ENCODE measurements at regions not wholly inside any gene's neighbourhood (a gene's known extent, or its start where the extent isn't known, plus 50 kb on each side); places are given as distances from the start of the nearest gene placed in this dataset.

DNA sequence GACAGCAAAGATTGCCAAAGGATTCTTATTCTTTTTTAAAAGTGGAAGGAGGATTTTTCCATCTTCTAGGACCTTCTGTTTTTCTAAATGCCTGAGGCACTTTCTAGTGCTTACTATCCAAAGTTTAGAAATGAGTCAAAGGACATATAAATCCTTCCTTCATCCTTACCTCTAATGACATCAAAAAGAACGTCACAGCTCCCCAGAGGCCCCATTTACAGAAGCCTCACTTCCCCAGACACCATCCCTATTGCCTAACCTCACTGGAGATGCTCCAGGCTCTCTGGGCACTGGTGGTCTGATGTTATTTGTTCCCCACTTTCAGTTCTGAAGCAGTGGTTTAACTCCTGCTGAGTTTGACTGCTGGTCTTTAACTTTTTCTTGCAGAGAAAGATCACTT is 504.3 kb downstream of the AGTPBP1 start:
- Histone ChIP-seq H3K27ac (replicated peaks) (no peak overlapping the region), H3K27me3 (ENCODE audit: insufficient read depth, poor library complexity, severe bottlenecking) (peaks cover 2% of the 10 kb centered on the region), H3K4me3 (replicated peaks; ENCODE audit: insufficient read depth, low read length) (no peak overlapping the region)
- DNase-seq (ENCODE audit: low read depth in 1 of 2, low spot score in 1 of 2): no peak
- TF ChIP-seq, protein P1, sequence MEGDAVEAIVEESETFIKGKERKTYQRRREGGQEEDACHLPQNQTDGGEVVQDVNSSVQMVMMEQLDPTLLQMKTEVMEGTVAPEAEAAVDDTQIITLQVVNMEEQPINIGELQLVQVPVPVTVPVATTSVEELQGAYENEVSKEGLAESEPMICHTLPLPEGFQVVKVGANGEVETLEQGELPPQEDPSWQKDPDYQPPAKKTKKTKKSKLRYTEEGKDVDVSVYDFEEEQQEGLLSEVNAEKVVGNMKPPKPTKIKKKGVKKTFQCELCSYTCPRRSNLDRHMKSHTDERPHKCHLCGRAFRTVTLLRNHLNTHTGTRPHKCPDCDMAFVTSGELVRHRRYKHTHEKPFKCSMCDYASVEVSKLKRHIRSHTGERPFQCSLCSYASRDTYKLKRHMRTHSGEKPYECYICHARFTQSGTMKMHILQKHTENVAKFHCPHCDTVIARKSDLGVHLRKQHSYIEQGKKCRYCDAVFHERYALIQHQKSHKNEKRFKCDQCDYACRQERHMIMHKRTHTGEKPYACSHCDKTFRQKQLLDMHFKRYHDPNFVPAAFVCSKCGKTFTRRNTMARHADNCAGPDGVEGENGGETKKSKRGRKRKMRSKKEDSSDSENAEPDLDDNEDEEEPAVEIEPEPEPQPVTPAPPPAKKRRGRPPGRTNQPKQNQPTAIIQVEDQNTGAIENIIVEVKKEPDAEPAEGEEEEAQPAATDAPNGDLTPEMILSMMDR (IDR thresholded peaks at IDR 0.05; ENCODE audit: insufficient read depth, low read length): no peak
- TF ChIP-seq POLR2AphosphoS5 (IDR thresholded peaks at IDR 0.05; ENCODE audit: low read depth) (no peak), SPI1 (IDR thresholded peaks at IDR 0.05; ENCODE audit: borderline replicate concordance, low read depth) (no peak), GABPA (IDR thresholded peaks at IDR 0.05; ENCODE audit: low read depth) (no peak)
- TF ChIP-seq, protein P2, sequence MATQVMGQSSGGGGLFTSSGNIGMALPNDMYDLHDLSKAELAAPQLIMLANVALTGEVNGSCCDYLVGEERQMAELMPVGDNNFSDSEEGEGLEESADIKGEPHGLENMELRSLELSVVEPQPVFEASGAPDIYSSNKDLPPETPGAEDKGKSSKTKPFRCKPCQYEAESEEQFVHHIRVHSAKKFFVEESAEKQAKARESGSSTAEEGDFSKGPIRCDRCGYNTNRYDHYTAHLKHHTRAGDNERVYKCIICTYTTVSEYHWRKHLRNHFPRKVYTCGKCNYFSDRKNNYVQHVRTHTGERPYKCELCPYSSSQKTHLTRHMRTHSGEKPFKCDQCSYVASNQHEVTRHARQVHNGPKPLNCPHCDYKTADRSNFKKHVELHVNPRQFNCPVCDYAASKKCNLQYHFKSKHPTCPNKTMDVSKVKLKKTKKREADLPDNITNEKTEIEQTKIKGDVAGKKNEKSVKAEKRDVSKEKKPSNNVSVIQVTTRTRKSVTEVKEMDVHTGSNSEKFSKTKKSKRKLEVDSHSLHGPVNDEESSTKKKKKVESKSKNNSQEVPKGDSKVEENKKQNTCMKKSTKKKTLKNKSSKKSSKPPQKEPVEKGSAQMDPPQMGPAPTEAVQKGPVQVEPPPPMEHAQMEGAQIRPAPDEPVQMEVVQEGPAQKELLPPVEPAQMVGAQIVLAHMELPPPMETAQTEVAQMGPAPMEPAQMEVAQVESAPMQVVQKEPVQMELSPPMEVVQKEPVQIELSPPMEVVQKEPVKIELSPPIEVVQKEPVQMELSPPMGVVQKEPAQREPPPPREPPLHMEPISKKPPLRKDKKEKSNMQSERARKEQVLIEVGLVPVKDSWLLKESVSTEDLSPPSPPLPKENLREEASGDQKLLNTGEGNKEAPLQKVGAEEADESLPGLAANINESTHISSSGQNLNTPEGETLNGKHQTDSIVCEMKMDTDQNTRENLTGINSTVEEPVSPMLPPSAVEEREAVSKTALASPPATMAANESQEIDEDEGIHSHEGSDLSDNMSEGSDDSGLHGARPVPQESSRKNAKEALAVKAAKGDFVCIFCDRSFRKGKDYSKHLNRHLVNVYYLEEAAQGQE (IDR thresholded peaks at IDR 0.05; ENCODE audit: insufficient replicate concordance, low read depth): no peak

DNA sequence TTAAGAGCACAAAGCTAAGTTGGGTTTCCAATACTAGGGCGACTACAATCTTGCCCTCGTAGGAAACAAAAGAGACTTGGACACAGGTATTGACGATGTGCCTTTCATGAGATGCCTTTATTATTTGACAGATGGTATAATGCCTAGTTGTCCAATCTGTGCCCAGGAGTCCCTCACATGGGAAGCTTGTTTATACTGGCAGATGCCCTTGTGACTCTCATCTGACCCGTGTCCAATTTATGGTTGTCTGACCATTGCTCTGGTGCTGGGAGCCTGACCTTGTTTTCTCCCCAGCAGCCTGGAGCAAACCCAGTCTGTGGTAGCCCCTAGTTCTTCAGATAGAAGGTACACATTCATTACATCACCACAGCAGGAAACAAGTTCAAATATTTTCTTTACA is 511.7 kb downstream of the AGTPBP1 start:
- no peak for DNase-seq (ENCODE audit: low read depth in 1 of 2, low spot score in 1 of 2)
- TF ChIP-seq, protein P1 (IDR thresholded peaks at IDR 0.05; ENCODE audit: insufficient read depth, low read length): no peak
- TF ChIP-seq, protein P2 (IDR thresholded peaks at IDR 0.05; ENCODE audit: insufficient replicate concordance, low read depth): no peak
- TF ChIP-seq GABPA (IDR thresholded peaks at IDR 0.05; ENCODE audit: low read depth) (no peak), SPI1 (IDR thresholded peaks at IDR 0.05; ENCODE audit: borderline replicate concordance, low read depth) (no peak), POLR2AphosphoS5 (IDR thresholded peaks at IDR 0.05; ENCODE audit: low read depth) (no peak)

DNA sequence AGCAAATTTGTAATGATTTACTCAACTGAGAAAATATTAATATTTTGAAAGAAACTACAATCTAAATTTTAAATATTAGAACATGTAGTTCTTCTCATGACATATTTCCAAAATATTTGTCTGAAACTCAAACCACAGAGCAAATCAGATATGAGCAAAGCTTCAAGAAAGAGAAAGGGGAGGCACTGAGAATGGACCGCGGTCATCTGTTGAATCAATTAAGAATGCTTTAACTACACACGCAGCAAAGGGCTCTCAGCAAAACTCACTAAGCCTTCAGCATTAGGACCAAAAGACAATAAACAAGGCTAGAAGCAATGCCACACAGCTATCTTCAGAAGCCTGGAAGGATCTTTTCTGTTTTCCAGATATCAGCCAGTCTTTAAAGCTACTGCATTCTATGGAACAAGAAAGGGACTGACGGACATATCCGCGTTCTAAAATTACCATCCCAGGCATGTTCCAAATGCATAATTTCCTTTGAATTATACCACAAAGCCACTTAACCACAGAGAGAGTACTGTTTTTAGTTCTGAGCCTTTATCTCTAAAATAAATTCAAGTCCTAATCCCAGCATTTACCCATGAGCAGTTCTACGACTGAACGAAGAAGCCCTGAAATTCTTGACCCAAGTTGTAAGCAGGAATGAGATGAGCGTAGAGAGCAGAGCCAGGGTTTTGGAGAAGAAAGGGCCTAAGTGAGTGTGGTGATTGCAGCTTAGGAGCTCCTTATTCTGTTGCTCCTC is 513.5 kb downstream of the AGTPBP1 start:
- Histone ChIP-seq H3K27me3 (ENCODE audit: insufficient read depth, poor library complexity, severe bottlenecking) (no peaks in the 10 kb centered on the region), H3K27ac (replicated peaks) (no peak overlapping the region), H3K4me3 (replicated peaks; ENCODE audit: insufficient read depth, low read length) (no peak overlapping the region)
- TF ChIP-seq SPI1 (IDR thresholded peaks at IDR 0.05; ENCODE audit: borderline replicate concordance, low read depth) (no peak), POLR2AphosphoS5 (IDR thresholded peaks at IDR 0.05; ENCODE audit: low read depth) (no peak), GABPA (IDR thresholded peaks at IDR 0.05; ENCODE audit: low read depth) (no peak)
- TF ChIP-seq, protein P1 (IDR thresholded peaks at IDR 0.05; ENCODE audit: insufficient read depth, low read length): no peak
- TF ChIP-seq, protein P2 (IDR thresholded peaks at IDR 0.05; ENCODE audit: insufficient replicate concordance, low read depth): no peak
- no peak for DNase-seq (ENCODE audit: low read depth in 1 of 2, low spot score in 1 of 2)

More for the DNA sequence above, 511.7 kb downstream of the AGTPBP1 start:
- Histone ChIP-seq H3K27me3 (ENCODE audit: insufficient read depth, poor library complexity, severe bottlenecking) (no peaks in the 10 kb centered on the region), H3K27ac (replicated peaks) (no peak overlapping the region), H3K4me3 (replicated peaks; ENCODE audit: insufficient read depth, low read length) (no peak overlapping the region)

All from HL-60 (cell line).